ENCODE measurements at regions not wholly inside any gene's neighbourhood (a gene's known extent, or its start where the extent isn't known, plus 50 kb on each side); places are given as distances from the start of the nearest gene placed in this dataset.
A peak's percentile ranks its signal among the peaks of the same experiment; 100 is the strongest.

GRCh38 chr7:98565103-98565502, 52.0 kb upstream of the NPTX2 start:
- H3K9me3 ChIP-seq = peaks cover 0 to 5% (median 0%) of the 10 kb centered on the region in 4 donors
- H3K27ac ChIP-seq = no peak overlapping the region
- no peaks in the 10 kb centered on the region for H3K36me3 ChIP-seq
- no peaks in the 10 kb centered on the region for H3K4me1 ChIP-seq
- TF ChIP-seq POLR2A (IDR thresholded peaks at IDR 0.05) (no peak), CTCF (IDR thresholded peaks at IDR 0.05) (no peak)
- no peak for DNase-seq
- no peaks in the 10 kb centered on the region for H3K27me3 ChIP-seq
- no peak overlapping the region for H3K4me3 ChIP-seq

DNA sequence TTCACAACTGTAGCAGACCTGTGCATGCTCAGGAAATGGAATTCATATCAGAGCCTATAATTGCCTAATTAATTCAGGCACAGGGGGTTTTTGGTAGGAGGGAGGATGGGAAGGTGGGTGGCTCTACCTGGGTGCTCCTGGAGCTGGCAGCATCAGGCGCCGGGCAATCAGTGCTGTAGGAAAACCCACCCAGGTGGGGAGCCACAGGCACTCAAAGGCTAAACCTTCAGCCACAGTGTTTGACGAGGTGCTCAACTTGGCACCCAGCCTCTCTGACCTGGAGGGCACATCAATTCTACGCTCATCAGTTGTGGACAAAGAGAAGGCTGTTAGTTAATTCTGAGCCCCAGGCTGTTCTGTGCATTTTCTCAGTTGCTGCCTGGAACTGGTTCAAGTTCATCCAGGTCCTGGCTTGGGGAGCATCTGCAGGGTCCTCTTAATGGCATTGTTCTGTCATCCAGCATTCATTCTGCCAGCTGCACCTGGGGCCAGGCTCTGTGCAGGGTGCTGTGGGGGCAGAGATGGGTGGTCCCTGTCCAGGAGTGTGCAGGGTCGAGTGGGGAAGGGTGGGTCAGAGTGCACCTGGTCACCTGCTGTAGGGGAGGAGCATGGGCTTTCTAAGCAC, 54.1 kb upstream of the NPTX2 start:
- peaks cover 0 to 5% (median 0%) of the 10 kb centered on the region in 4 donors for H3K9me3 ChIP-seq
- H3K4me1 ChIP-seq = no peaks in the 10 kb centered on the region
- H3K4me3 ChIP-seq = no peak overlapping the region
- H3K27me3 ChIP-seq = no peaks in the 10 kb centered on the region
- peak in 1 of 3 donors; percentile 8 for DNase-seq
- no peak overlapping the region for H3K27ac ChIP-seq
- TF ChIP-seq CTCF (IDR thresholded peaks at IDR 0.05) (no peak), POLR2A (IDR thresholded peaks at IDR 0.05) (no peak)
- no peaks in the 10 kb centered on the region for H3K36me3 ChIP-seq

- Histone ChIP-seq H3K36me3 (no peaks in the 10 kb centered on the region), H3K27me3 (no peaks in the 10 kb centered on the region), H3K9me3 (peaks cover 0 to 5% (median 0%) of the 10 kb centered on the region in 4 donors), H3K27ac (no peak overlapping the region), H3K4me1 (no peaks in the 10 kb centered on the region), H3K4me3 (no peak overlapping the region)
- TF ChIP-seq CTCF (IDR thresholded peaks at IDR 0.05) = no peak
- no peak for TF ChIP-seq POLR2A (IDR thresholded peaks at IDR 0.05)
- DNase-seq = peak in 1 of 3 donors; percentile 18
Measured at GRCh38 chr7:98562381-98562823, 54.7 kb upstream of the NPTX2 start.

- peak in 1 of 3 donors; percentile 17 for DNase-seq
- TF ChIP-seq CTCF (IDR thresholded peaks at IDR 0.05) (no peak), POLR2A (IDR thresholded peaks at IDR 0.05) (no peak)
Measured at GRCh38 chr7:98559958-98560357, 57.1 kb upstream of the NPTX2 start.

DNA sequence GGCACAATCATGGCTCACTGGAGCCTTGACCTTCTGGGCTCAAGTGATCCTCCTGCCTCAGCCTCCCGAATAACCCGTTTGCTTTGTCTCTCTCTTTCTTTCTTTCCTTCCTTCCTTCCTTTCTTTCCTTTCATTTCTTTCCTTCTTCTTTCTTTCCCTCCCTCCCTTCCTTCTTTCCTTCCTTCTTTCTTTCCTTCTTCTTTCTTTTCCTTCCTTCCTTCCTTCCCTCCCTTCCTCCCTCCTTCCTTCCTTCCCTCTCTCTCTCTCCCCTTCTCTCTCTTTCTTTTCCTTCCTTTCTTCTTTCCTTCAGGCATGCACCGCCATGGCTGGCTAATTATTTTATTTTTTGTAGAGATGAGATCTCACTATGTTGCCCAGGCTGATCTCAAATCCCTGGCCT, 57.9 kb upstream of the NPTX2 start:
- TF ChIP-seq CTCF (IDR thresholded peaks at IDR 0.05) = no peak
- no peak for TF ChIP-seq POLR2A (IDR thresholded peaks at IDR 0.05)
- no peaks in the 10 kb centered on the region for H3K27me3 ChIP-seq
- H3K4me1 ChIP-seq = no peaks in the 10 kb centered on the region
- no peak for DNase-seq
- H3K27ac ChIP-seq = no peak overlapping the region
- H3K4me3 ChIP-seq = no peak overlapping the region
- no peaks in the 10 kb centered on the region for H3K9me3 ChIP-seq
- H3K36me3 ChIP-seq = no peaks in the 10 kb centered on the region

More at GRCh38 chr7:98559958-98560357, 57.1 kb upstream of the NPTX2 start:
- no peaks in the 10 kb centered on the region for H3K4me1 ChIP-seq
- no peak overlapping the region for H3K27ac ChIP-seq
- H3K27me3 ChIP-seq = no peaks in the 10 kb centered on the region
- peaks cover 0 to 2% (median 0%) of the 10 kb centered on the region in 4 donors for H3K9me3 ChIP-seq
- no peaks in the 10 kb centered on the region for H3K36me3 ChIP-seq
- H3K4me3 ChIP-seq = no peak overlapping the region

Measured in Peyer's patch (tissue), 4 donors.